ENCODE measurements at regions not wholly inside any gene's neighbourhood (a gene's known extent, or its start where the extent isn't known, plus 50 kb on each side); places are given as distances from the start of the nearest gene placed in this dataset.

DNA sequence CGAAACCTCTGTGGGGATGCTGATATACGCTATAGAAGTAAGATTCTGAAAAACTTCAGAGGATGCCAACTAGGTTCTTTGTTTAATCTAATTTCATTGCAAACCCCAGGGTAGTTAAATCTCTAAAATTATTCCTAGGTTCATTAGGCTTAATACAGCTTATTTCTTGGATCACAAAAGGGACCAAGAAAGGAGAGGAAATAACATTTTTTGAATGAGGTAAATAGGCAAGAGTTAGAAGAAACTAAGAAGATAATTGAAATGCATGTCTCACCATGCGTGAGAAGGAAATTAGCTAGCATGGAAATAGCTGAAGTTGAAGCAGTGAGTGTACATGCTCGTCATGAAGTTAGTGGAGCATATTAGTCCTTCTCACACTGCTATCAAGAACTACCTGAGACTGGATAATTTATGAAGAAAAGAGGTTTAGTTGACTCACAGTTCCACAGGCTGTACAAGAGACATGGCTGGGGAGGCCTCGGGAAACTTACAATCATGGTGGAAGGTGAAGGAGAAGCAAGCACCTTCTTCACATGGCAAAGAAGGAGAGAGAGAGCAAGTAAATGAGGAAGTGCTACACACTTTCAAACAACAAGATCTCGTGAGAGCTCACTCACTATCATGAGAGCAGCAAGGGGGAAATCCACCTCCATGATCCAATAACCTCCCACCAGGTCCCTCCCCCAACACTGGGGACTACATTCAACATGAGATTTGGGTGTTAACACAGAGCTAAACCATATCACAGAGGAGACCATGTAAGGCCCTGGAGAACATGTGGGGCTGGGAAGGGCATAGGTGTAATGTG, 125.1 kb upstream of the OSMR start:
- H3K9me3 ChIP-seq (ENCODE audit: low read depth): no peaks in the 10 kb centered on the region
- H3K27ac ChIP-seq: no peak overlapping the region
- H3K4me2 ChIP-seq (ENCODE audit: unreplicated experiment): no peak overlapping the region
- no peaks in the 10 kb centered on the region for H3K36me3 ChIP-seq (ENCODE audit: low read depth)
- no peaks in the 10 kb centered on the region for H3K79me2 ChIP-seq (ENCODE audit: insufficient read depth)
- no peak overlapping the region for H3K4me3 ChIP-seq
- H3F3A ChIP-seq (ENCODE audit: insufficient read depth): peaks cover 13% of the 10 kb centered on the region; the same call in 1 of the 2 replicates
- in situ Hi-C loops (cut with MboI): no loop called here
- H3K27me3 ChIP-seq (replicated peaks; ENCODE audit: insufficient read depth): no peaks in the 10 kb centered on the region
- no peaks in the 10 kb centered on the region for H3K9me2 ChIP-seq (ENCODE audit: insufficient read depth)
- H3K9ac ChIP-seq: 0 out of 2 replicates have a peak overlapping the region, but pooled peaks have one; percentile 26
- no peak for TF ChIP-seq EZH2phosphoT487 (IDR thresholded peaks at IDR 0.05; ENCODE audit: insufficient read depth, low read depth)
- TF ChIP-seq EZH2 (IDR thresholded peaks at IDR 0.05; ENCODE audit: insufficient read depth, poor library complexity, severe bottlenecking): no peak
- H3K4me1 ChIP-seq (ENCODE audit: insufficient read depth): peaks cover 29% of the 10 kb centered on the region
- 97 to 98% methylated on average over 6 of the region's 6 CpGs for WGBS, 2 experiments (ENCODE audit: low coverage in 1 of 2, low lambda C conversion rate in 2 of 2, missing lambda C conversion rate in 2 of 2)
- no peak for DNase-seq
- H4K20me1 ChIP-seq (ENCODE audit: insufficient read depth): no peaks in the 10 kb centered on the region
- H2AFZ ChIP-seq: no peak overlapping the region

DNA sequence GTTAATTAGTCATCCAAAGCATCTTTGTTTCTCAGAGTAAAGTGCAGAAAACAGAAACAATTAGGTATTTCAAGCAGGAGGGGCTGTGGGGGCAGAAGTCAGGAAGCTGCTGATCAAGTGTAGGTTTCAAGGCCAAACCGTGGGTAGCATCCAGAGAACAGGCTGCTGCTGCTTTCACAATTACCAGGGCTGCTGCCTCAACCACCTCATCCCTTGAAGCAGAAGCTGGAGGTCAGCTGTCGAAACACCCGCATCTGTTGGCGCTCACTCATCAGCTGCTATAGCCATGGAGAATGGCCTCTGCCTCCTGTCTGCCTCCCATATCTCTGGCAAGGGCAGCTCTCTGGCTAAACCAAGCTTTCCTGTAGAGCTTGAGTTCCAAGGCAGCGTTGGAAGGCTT, 122.9 kb upstream of the OSMR start:
- H3K9ac ChIP-seq: no peak overlapping the region
- no peak overlapping the region for H2AFZ ChIP-seq
- no peaks in the 10 kb centered on the region for H3K9me3 ChIP-seq (ENCODE audit: low read depth)
- DNase-seq: no peak
- no peaks in the 10 kb centered on the region for H3K9me2 ChIP-seq (ENCODE audit: insufficient read depth)
- TF ChIP-seq EZH2phosphoT487 (IDR thresholded peaks at IDR 0.05; ENCODE audit: insufficient read depth, low read depth): no peak
- no peak for TF ChIP-seq EZH2 (IDR thresholded peaks at IDR 0.05; ENCODE audit: insufficient read depth, poor library complexity, severe bottlenecking)
- no peak overlapping the region for H3K27ac ChIP-seq
- H3K27me3 ChIP-seq (replicated peaks; ENCODE audit: insufficient read depth): no peaks in the 10 kb centered on the region
- H4K20me1 ChIP-seq (ENCODE audit: insufficient read depth): no peaks in the 10 kb centered on the region
- H3K36me3 ChIP-seq (ENCODE audit: low read depth): no peaks in the 10 kb centered on the region
- no peak overlapping the region for H3K4me3 ChIP-seq
- no peak overlapping the region for H3K4me2 ChIP-seq (ENCODE audit: unreplicated experiment)
- H3F3A ChIP-seq (ENCODE audit: insufficient read depth): peaks cover 13% of the 10 kb centered on the region; the same call in 1 of the 2 replicates
- in situ Hi-C loops (cut with MboI): no loop called here
- H3K79me2 ChIP-seq (ENCODE audit: insufficient read depth): no peaks in the 10 kb centered on the region
- WGBS, 2 experiments (ENCODE audit: low coverage in 1 of 2, low lambda C conversion rate in 2 of 2, missing lambda C conversion rate in 2 of 2): 75 to 77% methylated on average over 5 of the region's 5 CpGs
- H3K4me1 ChIP-seq (ENCODE audit: insufficient read depth): peaks cover 29% of the 10 kb centered on the region

DNA sequence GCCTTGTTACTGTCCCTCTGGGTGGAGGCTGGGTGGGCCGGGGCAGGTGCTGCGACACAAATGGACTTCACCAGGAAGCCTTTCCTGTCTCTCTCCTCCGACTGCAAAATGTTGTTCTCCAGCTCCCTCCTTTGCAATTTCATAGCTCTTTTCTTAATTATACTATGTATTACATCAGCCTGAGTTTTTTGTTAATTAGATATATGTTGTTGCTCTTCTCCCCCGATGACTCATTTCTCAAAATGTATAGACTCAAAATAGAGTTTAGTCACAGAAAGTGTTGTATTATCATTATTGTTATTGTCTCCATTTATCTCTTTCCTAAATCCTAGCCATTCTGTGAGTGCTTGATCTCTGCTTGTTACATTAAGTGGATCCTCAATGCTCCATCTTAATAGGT, 122.4 kb upstream of the OSMR start:
- in situ Hi-C loops (cut with MboI): no loop called here
- Histone ChIP-seq H3K4me3 (no peak overlapping the region), H3K9ac (no peak overlapping the region), H2AFZ (no peak overlapping the region), H3K4me1 (ENCODE audit: insufficient read depth) (peaks cover 29% of the 10 kb centered on the region), H3K27me3 (replicated peaks; ENCODE audit: insufficient read depth) (no peaks in the 10 kb centered on the region), H3K9me2 (ENCODE audit: insufficient read depth) (no peaks in the 10 kb centered on the region), H4K20me1 (ENCODE audit: insufficient read depth) (no peaks in the 10 kb centered on the region), H3F3A (ENCODE audit: insufficient read depth) (peaks cover 13% of the 10 kb centered on the region; the same call in 1 of the 2 replicates), H3K79me2 (ENCODE audit: insufficient read depth) (no peaks in the 10 kb centered on the region), H3K36me3 (ENCODE audit: low read depth) (no peaks in the 10 kb centered on the region), H3K27ac (no peak overlapping the region), H3K4me2 (ENCODE audit: unreplicated experiment) (no peak overlapping the region), H3K9me3 (ENCODE audit: low read depth) (no peaks in the 10 kb centered on the region)
- WGBS, 2 experiments (ENCODE audit: low coverage in 1 of 2, low lambda C conversion rate in 2 of 2, missing lambda C conversion rate in 2 of 2): 87 to 88% methylated on average over 4 of the region's 4 CpGs
- TF ChIP-seq EZH2phosphoT487 (IDR thresholded peaks at IDR 0.05; ENCODE audit: insufficient read depth, low read depth) (no peak), EZH2 (IDR thresholded peaks at IDR 0.05; ENCODE audit: insufficient read depth, poor library complexity, severe bottlenecking) (no peak)
- no peak for DNase-seq

DNA sequence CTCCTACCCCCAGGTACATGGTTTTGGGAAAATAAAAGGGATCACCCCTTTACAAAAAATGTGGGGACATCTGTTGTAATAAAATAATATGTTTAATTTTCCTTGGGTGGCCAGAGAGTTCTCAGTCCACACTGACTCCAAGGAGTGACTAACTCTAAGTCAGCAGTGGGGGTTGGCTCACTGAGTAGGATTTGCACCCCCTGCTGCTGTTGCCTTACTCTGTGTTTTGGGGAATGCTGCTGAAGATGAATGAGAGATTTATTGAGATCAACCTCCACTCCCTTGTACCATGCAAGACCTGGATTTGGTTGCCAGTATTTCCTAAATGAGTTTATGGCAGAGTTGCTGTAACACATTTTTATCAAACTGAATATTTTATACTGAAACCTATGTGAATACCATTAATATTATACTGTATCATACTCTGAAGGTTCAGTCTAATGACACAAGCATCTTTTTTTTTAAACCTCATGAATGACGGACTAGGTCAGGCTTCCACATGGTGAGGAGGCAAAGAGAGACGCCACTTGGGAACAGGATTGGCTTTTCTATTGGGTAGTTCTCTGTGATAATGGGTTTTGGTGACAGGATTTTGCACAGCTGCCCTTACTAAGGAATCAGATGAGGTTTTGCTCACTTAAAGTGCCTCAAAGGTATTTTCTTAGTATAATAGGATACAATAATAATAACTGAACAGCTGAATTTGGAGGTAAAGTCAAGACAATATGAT, 121.3 kb upstream of the OSMR start:
- Histone ChIP-seq H3K27me3 (replicated peaks; ENCODE audit: insufficient read depth) (no peaks in the 10 kb centered on the region), H3K27ac (no peak overlapping the region), H3F3A (ENCODE audit: insufficient read depth) (peaks cover 4% of the 10 kb centered on the region; the same call in 1 of the 2 replicates), H4K20me1 (ENCODE audit: insufficient read depth) (no peaks in the 10 kb centered on the region), H3K36me3 (ENCODE audit: low read depth) (no peaks in the 10 kb centered on the region), H3K9me3 (ENCODE audit: low read depth) (no peaks in the 10 kb centered on the region), H3K4me3 (no peak overlapping the region), H3K4me2 (ENCODE audit: unreplicated experiment) (peak overlapping the region; percentile 26), H3K4me1 (ENCODE audit: insufficient read depth) (peaks cover 21% of the 10 kb centered on the region), H3K79me2 (ENCODE audit: insufficient read depth) (no peaks in the 10 kb centered on the region), H3K9ac (no peak overlapping the region), H3K9me2 (ENCODE audit: insufficient read depth) (no peaks in the 10 kb centered on the region), H2AFZ (no peak overlapping the region)
- TF ChIP-seq EZH2phosphoT487 (IDR thresholded peaks at IDR 0.05; ENCODE audit: insufficient read depth, low read depth) (no peak), EZH2 (IDR thresholded peaks at IDR 0.05; ENCODE audit: insufficient read depth, poor library complexity, severe bottlenecking) (no peak)
- DNase-seq: peak; percentile 86
- 79 to 91% methylated on average over 2 of the region's 2 CpGs for WGBS, 2 experiments (ENCODE audit: low coverage in 1 of 2, low lambda C conversion rate in 2 of 2, missing lambda C conversion rate in 2 of 2)
- in situ Hi-C loops (cut with MboI): no loop called here
